ENCODE measurements at regions not wholly inside any gene's neighbourhood (a gene's known extent, or its start where the extent isn't known, plus 50 kb on each side); places are given as distances from the start of the nearest gene placed in this dataset.

GRCh38 chr3:180321534-180321933, 280.4 kb upstream of the TTC14 start:
- no peak for DNase-seq (ENCODE audit: low spot score)
- ChIA-PET CTCF (no interaction called here), POLR2A (ENCODE audit: low non-redundant PET) (no interaction called here)
- BruUV-seq (replicated peaks), result no TSS peak
- Histone ChIP-seq H3K4me3 (ENCODE audit: low read depth, low read length, poor library complexity, severe bottlenecking) (no peak overlapping the region), H3K27ac (ENCODE audit: low read depth, low read length, poor library complexity, severe bottlenecking) (no peak overlapping the region), H3K4me1 (ENCODE audit: insufficient read depth, low read length, poor library complexity, severe bottlenecking) (no peaks in the 10 kb centered on the region), H3K36me3 (ENCODE audit: insufficient read depth, low read length, poor library complexity, severe bottlenecking) (no peaks in the 10 kb centered on the region), H3K27me3 (replicated peaks; ENCODE audit: insufficient read depth, low read depth, low read length, poor library complexity) (peaks cover 34% of the 10 kb centered on the region), H3K9me3 (ENCODE audit: low read depth, low read length, poor library complexity, severe bottlenecking) (no peaks in the 10 kb centered on the region)
- intact Hi-C loops (cut with micrococcal nuclease; ENCODE audit: unreplicated experiment), result no loop called here
- TF ChIP-seq CTCF (conservative IDR thresholded peaks at IDR 0.05; ENCODE audit: low read depth, low read length), result no peak

GRCh38 chr3:180322829-180323228, 279.1 kb upstream of the TTC14 start:
- ChIA-PET POLR2A (ENCODE audit: low non-redundant PET) (no interaction called here), CTCF (interaction anchor here (0.7 kb wide), 1 partner anchor 308 kb away, joined by 6 read pairs; no protein-coding TSS in a partner anchor)
- Histone ChIP-seq H3K4me1 (ENCODE audit: insufficient read depth, low read length, poor library complexity, severe bottlenecking) (no peaks in the 10 kb centered on the region), H3K4me3 (ENCODE audit: low read depth, low read length, poor library complexity, severe bottlenecking) (no peak overlapping the region), H3K27me3 (replicated peaks; ENCODE audit: insufficient read depth, low read depth, low read length, poor library complexity) (peaks cover 34% of the 10 kb centered on the region), H3K36me3 (ENCODE audit: insufficient read depth, low read length, poor library complexity, severe bottlenecking) (no peaks in the 10 kb centered on the region), H3K27ac (ENCODE audit: low read depth, low read length, poor library complexity, severe bottlenecking) (no peak overlapping the region), H3K9me3 (ENCODE audit: low read depth, low read length, poor library complexity, severe bottlenecking) (no peaks in the 10 kb centered on the region)
- TF ChIP-seq CTCF (conservative IDR thresholded peaks at IDR 0.05; ENCODE audit: low read depth, low read length) (no peak), EZH2 (IDR thresholded peaks at IDR 0.05; ENCODE audit: borderline replicate concordance, low read depth, low read length, poor library complexity, severe bottlenecking) (no peak)
- intact Hi-C loops (cut with micrococcal nuclease; ENCODE audit: unreplicated experiment), result no loop called here
- no peak for DNase-seq (ENCODE audit: low spot score)
- BruUV-seq (replicated peaks), result no TSS peak

- POLR2A ChIA-PET (ENCODE audit: low non-redundant PET), result no interaction called here
- DNase-seq (ENCODE audit: low spot score), result no peak
- intact Hi-C loops (cut with micrococcal nuclease; ENCODE audit: unreplicated experiment), result no loop called here
- CTCF ChIA-PET, result no interaction called here
- H3K4me3 ChIP-seq (ENCODE audit: low read depth, low read length, poor library complexity, severe bottlenecking), result no peak overlapping the region
- TF ChIP-seq CTCF (conservative IDR thresholded peaks at IDR 0.05; ENCODE audit: low read depth, low read length) (no peak), EZH2 (IDR thresholded peaks at IDR 0.05; ENCODE audit: borderline replicate concordance, low read depth, low read length, poor library complexity, severe bottlenecking) (no peak)
- H3K4me1 ChIP-seq (ENCODE audit: insufficient read depth, low read length, poor library complexity, severe bottlenecking), result no peaks in the 10 kb centered on the region
- H3K27me3 ChIP-seq (replicated peaks; ENCODE audit: insufficient read depth, low read depth, low read length, poor library complexity), result peaks cover 28% of the 10 kb centered on the region
- no TSS peak for BruUV-seq (replicated peaks)
- no peaks in the 10 kb centered on the region for H3K9me3 ChIP-seq (ENCODE audit: low read depth, low read length, poor library complexity, severe bottlenecking)
- no peak overlapping the region for H3K27ac ChIP-seq (ENCODE audit: low read depth, low read length, poor library complexity, severe bottlenecking)
- H3K36me3 ChIP-seq (ENCODE audit: insufficient read depth, low read length, poor library complexity, severe bottlenecking), result no peaks in the 10 kb centered on the region
Observed at GRCh38 chr3:180324791-180325190, 277.2 kb upstream of the TTC14 start.
